Gastroesophageal sphincter (tissue), 3 donors: ENCODE measurements at regions not wholly inside any gene's neighbourhood (a gene's known extent, or its start where the extent isn't known, plus 50 kb on each side); places are given as distances from the start of the nearest gene placed in this dataset.

ENCODE experiments used
- EP300 ChIP-seq: sonication (generic); formaldehyde crosslinking; IDR thresholded peaks from one replicate; pipeline ENCODE4 v1.6.1; 2017; ENCODE audit warnings: antibody characterized with exemption, mild to moderate bottlenecking
- POLR2A ChIP-seq, 2 donors: fragments of 450-650 bp; IDR thresholded peaks; one replicate each; pipeline ENCODE4 v1.6.1; 2017; ENCODE audit warnings: antibody characterized with exemption in 2 of 2, mild to moderate bottlenecking in 2 of 2, moderate library complexity in 1 of 2
- TF ChIP-seq, protein P1 (sequence below), 4 experiments: fragments of 200-600 bp in 2 of 4; fragments of 450-650 bp in 2 of 4; sonication (generic) in 1 of 4; IDR thresholded peaks; one replicate each; pipeline ENCODE4 v1.5.1; 2017 to 2019; ENCODE audit warnings: antibody characterized with exemption in 4 of 4, mild to moderate bottlenecking in 2 of 4, moderate library complexity in 2 of 4

DNA sequence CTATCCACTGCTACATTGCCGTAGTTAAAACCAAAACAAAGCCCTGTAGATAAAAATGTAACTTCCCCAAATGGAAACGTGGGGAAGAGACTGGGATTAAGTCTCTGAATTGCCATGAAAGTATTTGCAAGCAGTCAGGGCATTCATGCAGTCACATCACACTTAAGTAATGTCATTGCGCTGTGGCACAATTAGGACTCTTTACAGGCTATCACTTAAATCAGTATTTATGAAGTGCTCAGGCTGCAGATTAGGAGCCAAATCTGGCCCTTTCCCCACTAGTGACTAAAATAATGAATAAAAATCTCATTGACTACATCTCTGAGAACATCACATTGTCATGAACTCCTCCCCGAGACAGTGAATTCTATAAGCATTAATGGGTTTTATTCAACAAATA lies 300.9 kb downstream of the ICOS start:
- TF ChIP-seq, protein P1, sequence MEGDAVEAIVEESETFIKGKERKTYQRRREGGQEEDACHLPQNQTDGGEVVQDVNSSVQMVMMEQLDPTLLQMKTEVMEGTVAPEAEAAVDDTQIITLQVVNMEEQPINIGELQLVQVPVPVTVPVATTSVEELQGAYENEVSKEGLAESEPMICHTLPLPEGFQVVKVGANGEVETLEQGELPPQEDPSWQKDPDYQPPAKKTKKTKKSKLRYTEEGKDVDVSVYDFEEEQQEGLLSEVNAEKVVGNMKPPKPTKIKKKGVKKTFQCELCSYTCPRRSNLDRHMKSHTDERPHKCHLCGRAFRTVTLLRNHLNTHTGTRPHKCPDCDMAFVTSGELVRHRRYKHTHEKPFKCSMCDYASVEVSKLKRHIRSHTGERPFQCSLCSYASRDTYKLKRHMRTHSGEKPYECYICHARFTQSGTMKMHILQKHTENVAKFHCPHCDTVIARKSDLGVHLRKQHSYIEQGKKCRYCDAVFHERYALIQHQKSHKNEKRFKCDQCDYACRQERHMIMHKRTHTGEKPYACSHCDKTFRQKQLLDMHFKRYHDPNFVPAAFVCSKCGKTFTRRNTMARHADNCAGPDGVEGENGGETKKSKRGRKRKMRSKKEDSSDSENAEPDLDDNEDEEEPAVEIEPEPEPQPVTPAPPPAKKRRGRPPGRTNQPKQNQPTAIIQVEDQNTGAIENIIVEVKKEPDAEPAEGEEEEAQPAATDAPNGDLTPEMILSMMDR (IDR thresholded peaks at IDR 0.05), result no peak
- TF ChIP-seq EP300 (no peak), POLR2A (IDR thresholded peaks at IDR 0.05) (no peak)
